RWPE1 (cell line): ENCODE measurements at regions not wholly inside any gene's neighbourhood (a gene's known extent, or its start where the extent isn't known, plus 50 kb on each side); places are given as distances from the start of the nearest gene placed in this dataset.

Experiments
- CTCF ChIA-PET: fragments of 350-600 bp; sonication (Branson Sonifier 250); formaldehyde crosslinking; extraction: SDS; loops from one replicate; lab custom pipeline; 2021; lab: Yijun Ruan, JAX
- POLR2A ChIA-PET: fragments of 400-600 bp; formaldehyde crosslinking; extraction: SDS; loops from one replicate; lab custom pipeline; 2020; ENCODE audit warnings: antibody characterized with exemption; ENCODE audit not compliant: low non-redundant PET; lab: Yijun Ruan, JAX
- DNase-seq: peaks from one replicate; pipeline ENCODE4 v3.0.0; 2012; ENCODE audit warnings: low spot score
- H3K27ac ChIP-seq: fragments of 450-650 bp; 2 replicates; pipeline ENCODE4 v1.5.1; 2017
- TF ChIP-seq, protein P1 (sequence below): fragments of 450-650 bp; conservative IDR thresholded peaks from 2 replicates; pipeline ENCODE4 v1.5.1; 2017; ENCODE audit warnings: low read depth, mild to moderate bottlenecking

DNA sequence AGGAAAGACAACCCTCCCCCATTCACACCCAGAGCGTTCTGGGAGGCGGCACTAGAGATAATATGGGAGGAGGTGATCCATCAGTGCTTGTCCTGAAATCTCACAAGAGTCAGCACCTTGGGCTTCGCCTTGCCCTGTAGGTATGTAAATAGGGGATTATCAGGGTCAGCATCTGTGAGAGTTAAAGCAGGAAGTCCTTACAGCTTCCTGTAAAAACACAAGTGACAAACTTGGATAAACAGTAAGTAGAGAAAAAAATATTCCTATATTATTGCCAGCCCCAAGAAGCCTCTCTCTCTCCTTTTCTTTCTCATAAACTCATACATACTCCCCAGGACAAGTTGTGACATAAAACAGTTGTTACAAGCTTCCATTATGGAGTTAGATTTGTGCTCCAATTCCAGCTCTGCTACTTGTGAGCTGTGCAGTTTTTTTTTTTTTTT is 187.7 kb downstream of the MAF start:
- ChIA-PET POLR2A (no interaction called here), CTCF (interaction anchor here (0.6 kb wide), 1 partner anchor 147 kb away, joined by 3 read pairs; no protein-coding TSS in a partner anchor)

DNA sequence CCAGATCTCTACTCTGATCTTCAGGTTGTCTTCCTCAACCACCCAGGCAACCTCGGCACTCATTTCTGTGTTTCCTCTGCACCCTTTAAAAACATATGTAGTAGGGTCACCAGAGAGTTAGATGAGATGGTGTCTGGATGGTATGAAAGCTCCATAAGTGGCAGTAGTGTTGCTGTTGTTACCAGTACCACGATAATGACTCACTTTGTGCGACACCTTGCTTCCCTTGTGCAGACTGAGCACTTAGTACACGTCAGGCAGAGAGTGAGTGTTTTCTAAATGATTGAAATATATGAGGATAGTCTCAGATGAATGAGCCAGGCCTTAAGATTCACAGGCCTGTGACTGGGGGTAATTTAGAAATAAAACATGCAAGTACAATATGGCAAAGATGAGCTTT is 188.7 kb downstream of the MAF start:
- ChIA-PET CTCF (no interaction called here), POLR2A (no interaction called here)
- DNase-seq: no peak
- no peak overlapping the region for H3K27ac ChIP-seq
- TF ChIP-seq, protein P1, sequence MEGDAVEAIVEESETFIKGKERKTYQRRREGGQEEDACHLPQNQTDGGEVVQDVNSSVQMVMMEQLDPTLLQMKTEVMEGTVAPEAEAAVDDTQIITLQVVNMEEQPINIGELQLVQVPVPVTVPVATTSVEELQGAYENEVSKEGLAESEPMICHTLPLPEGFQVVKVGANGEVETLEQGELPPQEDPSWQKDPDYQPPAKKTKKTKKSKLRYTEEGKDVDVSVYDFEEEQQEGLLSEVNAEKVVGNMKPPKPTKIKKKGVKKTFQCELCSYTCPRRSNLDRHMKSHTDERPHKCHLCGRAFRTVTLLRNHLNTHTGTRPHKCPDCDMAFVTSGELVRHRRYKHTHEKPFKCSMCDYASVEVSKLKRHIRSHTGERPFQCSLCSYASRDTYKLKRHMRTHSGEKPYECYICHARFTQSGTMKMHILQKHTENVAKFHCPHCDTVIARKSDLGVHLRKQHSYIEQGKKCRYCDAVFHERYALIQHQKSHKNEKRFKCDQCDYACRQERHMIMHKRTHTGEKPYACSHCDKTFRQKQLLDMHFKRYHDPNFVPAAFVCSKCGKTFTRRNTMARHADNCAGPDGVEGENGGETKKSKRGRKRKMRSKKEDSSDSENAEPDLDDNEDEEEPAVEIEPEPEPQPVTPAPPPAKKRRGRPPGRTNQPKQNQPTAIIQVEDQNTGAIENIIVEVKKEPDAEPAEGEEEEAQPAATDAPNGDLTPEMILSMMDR: no peak

More for the DNA sequence above, 187.7 kb downstream of the MAF start:
- no peak overlapping the region for H3K27ac ChIP-seq
- TF ChIP-seq, protein P1: no peak
- DNase-seq: no peak

DNA sequence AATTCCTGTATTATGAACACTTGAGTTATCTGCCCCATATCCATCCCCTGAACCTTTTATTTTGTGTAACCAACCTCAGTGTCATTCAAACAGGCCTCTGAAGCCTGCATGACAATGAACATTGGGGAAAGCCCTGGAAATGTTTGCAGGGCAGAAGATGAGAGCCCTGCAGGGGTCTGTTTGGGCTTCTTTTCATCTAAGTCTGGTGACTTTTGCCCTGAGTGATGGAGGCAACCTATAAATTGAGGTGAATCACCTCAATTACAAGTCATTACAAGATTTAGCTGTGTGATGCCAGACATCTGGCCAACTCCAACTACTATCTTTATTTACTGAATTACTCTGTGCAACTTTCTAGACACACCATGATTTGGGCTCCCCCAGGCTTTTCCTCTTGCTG is 189.2 kb downstream of the MAF start:
- TF ChIP-seq, protein P1: no peak
- ChIA-PET POLR2A (no interaction called here), CTCF (no interaction called here)
- H3K27ac ChIP-seq: no peak overlapping the region
- no peak for DNase-seq

DNA sequence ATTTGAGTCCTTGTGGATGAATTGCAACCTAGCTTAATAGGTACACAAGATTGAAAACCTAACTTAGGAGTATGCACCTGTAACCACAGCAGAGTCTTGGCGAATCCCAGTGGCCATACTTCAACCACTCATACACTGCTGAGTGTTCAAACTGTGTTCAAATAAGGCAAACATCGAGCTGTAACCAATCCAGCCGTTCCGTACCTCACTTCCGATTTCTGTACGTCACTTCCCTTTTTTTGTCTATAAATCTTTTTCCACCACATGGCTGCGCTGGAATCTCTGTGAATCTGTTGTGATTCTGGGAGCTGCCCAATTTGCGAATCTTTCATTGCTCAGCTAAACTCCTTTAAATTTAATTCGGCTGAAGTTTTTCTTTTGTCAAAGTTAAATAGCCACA is 190.6 kb downstream of the MAF start:
- no peak for DNase-seq
- ChIA-PET CTCF (interaction anchor here (0.7 kb wide), 1 partner anchor 222 kb away, joined by 4 read pairs; no protein-coding TSS in a partner anchor), POLR2A (no interaction called here)
- H3K27ac ChIP-seq: no peak overlapping the region
- TF ChIP-seq, protein P1: no peak

DNA sequence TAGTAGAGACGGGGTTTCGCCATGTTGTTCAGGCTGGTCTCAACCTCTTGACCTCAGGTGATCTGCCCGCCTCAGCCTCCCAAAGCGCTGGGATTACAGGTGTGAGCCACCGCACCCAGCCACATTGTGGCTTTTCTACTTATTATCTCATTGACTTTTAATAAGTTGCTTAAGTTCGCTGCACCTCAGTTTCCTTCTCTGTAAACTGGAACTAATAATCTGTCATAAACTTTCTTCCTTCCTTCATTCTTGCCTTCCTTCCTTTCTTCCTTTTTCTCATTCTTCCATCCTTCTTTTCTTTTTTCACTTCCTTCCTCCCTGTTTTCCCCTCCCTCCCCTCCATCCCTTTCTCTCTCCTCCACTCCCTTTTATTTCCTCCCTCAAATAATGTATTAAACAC is 192.2 kb downstream of the MAF start:
- TF ChIP-seq, protein P1: no peak
- no peak for DNase-seq
- POLR2A ChIA-PET: no interaction called here
- H3K27ac ChIP-seq: no peak overlapping the region
- CTCF ChIA-PET: no interaction called here

DNA sequence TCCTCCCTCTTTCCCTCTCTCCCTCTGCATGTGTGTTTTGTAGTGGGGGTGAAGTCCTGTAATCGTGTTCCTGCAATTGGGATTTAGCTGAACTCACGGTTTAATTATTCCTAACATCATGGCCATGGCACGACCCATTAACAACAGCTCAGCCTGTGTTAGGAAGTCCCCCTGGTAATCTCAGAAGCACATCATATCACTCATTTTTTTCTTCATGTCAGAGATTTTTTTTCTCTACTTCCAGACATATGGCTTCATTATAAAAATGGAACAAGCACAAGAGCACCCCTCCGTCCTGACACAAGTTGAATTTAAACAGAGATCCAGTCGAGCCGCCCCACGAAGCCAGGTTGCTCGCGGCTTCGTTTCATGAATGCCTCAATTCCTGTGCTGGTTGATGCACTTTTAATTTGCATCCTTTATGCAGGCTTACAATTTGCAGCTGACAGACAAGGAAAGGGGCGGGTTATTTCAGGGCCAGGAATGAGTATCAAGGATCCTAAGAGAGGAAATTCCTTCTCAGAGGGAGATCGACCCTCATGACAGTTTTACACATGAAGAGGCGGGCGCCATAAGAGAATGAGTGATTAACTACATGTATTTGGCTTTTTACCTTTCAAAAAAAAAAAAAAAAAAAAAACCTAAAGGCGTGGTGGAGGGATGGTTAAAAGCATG is 192.9 kb downstream of the MAF start:
- ChIA-PET POLR2A (no interaction called here), CTCF (no interaction called here)
- no peak for DNase-seq
- no peak overlapping the region for H3K27ac ChIP-seq
- TF ChIP-seq, protein P1: no peak
